GM12892 (cell line): ENCODE measurements at regions not wholly inside any gene's neighbourhood (a gene's known extent, or its start where the extent isn't known, plus 50 kb on each side); places are given as distances from the start of the nearest gene placed in this dataset.

Experiments used
- DNase-seq: peaks from one replicate; pipeline ENCODE4 v3.0.0; 2011; ENCODE audit not compliant: insufficient read length
- FAIRE-seq: peaks from 2 replicates; lab custom pipeline; 2011; peaks lifted over from hg19 to GRCh38; lab: Jason Lieb, UNC
- POLR2A ChIP-seq: IDR thresholded peaks from 2 replicates; pipeline ENCODE4 v1.6.1; 2011; ENCODE audit warnings: low read depth, low read length, control low read depth
- POLR2AphosphoS5 ChIP-seq: IDR thresholded peaks from 2 replicates; pipeline ENCODE4 v1.6.1; 2011; ENCODE audit warnings: low read depth, low read length, control low read depth
- TAF1 ChIP-seq: IDR thresholded peaks from 2 replicates; pipeline ENCODE4 v1.6.1; 2011; ENCODE audit warnings: low read depth, mild to moderate bottlenecking, control low read depth, low read length, borderline replicate concordance

DNA sequence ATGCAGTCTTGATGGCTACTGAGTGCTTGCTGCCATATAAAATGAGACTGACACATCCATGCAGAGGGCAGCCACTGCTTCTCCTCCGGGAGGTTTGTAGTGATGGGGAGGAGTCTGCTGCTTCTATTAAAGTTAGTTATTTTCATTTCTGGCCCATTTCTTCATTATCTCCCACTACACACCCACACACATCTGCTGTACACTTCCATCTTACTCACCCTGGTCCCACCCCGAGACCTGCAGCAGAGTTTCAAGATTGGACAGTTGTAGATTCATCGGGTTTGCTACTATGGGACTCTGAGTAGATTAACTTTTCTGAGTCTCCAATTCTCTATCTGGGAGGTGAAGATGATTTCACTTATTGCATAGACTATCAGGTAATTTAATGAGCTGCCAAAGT lies 176.2 kb upstream of the SNX19 start:
- FAIRE-seq (no peak), DNase-seq (no peak)
- TF ChIP-seq POLR2A (no peak), TAF1 (no peak), POLR2AphosphoS5 (no peak)

DNA sequence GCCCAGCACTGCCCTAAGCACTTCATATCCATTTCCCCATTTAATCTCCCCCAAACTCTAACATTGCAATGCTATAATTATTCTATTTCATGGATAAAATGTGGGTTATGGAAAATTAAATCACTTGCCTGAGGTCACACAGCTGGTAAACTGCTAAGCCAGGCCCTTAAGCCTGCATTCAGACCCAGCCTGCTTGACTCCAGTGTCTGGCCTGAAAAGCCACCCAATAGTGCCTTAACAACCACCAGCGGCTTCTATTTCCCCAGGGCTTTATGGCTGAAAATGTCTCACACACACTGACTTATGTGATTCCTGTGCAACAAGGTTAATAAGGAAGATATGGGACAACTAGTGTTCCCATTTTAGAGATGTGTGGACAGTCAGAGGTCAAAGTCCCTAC lies 178.5 kb upstream of the SNX19 start:
- DNase-seq: no peak
- TF ChIP-seq POLR2A (no peak), POLR2AphosphoS5 (no peak), TAF1 (no peak)
- FAIRE-seq: no peak

DNA sequence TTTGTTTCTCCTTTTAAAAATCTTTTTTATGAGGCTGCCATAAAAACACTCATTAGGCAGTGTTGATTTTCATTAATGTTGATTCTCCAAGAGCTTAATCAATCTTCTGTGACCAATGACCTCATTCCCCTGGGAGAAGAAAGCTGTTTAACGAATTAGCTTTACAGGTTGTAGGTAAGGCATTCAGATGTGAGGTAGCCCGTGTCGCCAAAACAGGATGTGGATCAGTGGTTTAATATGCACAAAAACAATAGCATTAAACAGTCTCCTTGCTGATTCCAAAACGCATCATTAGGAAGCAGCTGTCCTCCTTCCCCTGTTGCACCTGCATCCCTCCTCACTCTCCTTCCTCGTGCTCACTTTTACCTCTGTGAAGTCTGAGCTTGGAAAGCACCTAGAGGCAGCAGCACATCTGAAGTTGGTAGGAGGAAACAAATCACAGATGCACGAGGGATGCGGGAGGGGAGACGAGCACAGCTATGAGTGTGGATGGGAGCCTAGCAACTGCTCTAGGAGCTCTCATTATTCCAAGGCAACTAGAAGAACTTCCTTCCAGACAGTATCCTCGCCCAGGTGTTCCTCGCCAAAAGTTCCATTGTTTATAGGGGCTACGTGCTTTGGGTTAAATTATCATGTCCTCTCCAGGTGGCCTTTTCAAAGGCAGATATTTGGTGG lies 179.4 kb upstream of the SNX19 start:
- DNase-seq: no peak
- no peak for FAIRE-seq
- TF ChIP-seq POLR2A (no peak), POLR2AphosphoS5 (no peak), TAF1 (no peak)

DNA sequence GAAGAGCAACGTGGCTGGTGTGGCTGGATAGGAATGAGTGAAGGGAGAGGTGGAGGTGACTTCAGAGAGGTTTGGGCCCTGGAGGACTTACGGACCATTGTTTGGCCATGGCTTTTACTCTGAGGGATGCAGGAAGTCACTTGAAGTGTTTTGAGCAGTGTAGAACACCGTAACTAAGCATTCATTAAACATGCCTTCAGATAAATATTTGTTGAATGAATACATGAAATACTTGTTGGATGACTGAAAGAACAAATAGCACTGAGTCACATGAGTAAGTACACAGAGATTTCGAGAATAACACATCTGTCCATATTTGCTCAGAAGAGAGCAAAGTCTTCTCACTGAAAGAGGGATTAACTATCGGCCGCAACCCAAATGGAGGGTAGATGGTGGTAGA lies 182.7 kb upstream of the SNX19 start:
- FAIRE-seq (no peak), DNase-seq (no peak)

DNA sequence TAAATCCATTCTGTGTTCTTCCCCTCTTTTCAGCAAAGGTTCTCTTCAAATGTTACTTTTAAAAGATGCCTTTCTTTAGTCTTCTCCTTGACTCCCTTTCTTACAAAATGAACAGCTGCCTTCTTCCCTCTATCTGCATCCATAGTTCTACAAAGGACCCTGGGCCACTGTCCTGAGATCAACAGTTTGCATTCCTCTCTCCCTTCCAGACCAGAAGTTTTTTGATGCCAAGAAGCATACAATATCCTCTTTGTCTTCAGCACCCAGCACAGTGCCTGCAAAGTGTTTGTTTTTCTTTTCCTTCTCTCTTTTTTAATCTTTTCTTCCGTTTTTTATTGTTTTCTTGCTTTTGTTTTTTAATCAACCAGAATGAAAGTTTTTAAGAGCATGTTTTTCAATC lies 183.5 kb upstream of the SNX19 start:
- FAIRE-seq: no peak
- TF ChIP-seq POLR2AphosphoS5 (no peak), POLR2A (no peak), TAF1 (no peak)
- DNase-seq: no peak

More for the DNA sequence above, 182.7 kb upstream of the SNX19 start:
- TF ChIP-seq POLR2A (no peak), POLR2AphosphoS5 (no peak), TAF1 (no peak)

DNA sequence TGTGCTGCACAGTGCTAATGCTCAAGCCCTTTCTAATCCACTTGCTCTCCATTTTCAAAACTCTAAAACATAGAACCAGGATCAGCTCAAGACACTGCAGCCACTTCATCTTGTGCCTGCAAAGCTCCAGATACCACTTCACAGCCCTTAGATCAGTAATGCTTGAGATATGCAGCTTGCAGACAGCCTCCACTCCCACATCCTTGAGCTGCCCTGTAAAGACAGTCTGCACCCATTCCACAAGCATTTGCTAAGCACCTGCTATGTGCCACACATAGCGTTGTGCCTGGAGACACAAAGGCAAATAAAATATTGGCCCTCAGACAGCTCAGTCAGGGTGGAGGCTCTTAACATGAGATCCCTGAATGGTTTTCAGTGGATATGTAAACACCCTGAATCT lies 192.5 kb upstream of the SNX19 start:
- FAIRE-seq: no peak
- TF ChIP-seq POLR2A (no peak), TAF1 (no peak), POLR2AphosphoS5 (no peak)
- no peak for DNase-seq

DNA sequence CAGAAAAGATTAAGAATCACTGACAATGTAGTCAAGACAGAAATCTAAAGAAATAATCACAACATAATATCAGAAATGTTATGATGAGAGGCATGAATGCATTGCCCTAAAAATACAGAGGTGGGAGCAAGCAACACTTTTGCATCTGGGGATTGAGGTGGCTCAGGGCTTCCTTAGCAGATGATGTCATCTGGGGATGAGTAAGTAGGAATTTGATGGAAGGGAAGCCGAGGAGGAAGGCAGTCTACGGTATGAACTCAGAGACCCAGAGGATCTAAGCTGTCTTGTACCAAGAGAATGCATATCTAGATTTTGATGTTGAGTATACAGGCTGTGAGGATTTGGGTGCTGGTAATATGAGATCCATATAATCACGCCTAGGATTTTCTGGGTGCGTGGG lies 193.0 kb upstream of the SNX19 start:
- FAIRE-seq (no peak), DNase-seq (no peak)
- TF ChIP-seq TAF1 (no peak), POLR2AphosphoS5 (no peak), POLR2A (no peak)

DNA sequence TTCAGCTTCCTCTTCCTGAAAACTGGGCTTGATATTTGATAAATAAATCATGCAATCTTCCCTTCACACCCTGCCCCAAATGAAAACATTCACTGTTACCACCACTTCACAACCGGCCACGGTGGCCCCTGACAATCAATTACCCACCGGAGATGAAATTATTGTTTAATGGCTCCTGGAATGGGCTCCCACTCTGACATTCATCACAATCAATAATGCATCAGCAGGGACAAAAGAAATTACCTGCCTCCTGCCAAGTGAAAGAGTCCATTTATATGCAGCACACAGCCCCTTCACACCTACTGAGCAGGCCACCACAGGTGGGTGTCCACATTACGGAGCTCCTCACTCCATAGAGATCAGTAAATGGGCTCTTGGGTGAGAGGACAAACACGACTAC lies 193.5 kb upstream of the SNX19 start:
- no peak for TF ChIP-seq TAF1
- TF ChIP-seq POLR2AphosphoS5: no peak
- no peak for TF ChIP-seq POLR2A
- FAIRE-seq (no peak), DNase-seq (no peak)

DNA sequence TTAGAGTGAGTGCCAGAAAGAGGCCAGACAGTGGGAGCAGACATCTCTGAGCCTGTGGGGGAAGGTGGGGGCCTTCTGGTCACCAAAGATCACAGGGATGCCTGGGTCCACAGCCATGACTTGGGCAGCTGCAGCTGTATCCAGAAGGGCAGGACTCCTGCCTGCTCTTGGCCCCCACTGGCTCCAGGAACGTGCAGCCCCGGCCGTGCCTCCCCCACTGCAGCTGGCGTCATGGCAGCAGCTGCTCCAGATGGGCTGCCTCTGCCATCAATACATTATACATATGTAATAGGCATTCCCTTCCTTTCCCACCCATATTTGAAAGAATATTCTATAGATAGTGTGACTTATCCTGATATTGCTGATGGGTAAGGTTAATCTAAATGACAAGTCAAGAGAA lies 195.5 kb upstream of the SNX19 start:
- no peak for DNase-seq
- TF ChIP-seq POLR2AphosphoS5 (no peak), POLR2A (no peak), TAF1 (no peak)
- FAIRE-seq: no peak

DNA sequence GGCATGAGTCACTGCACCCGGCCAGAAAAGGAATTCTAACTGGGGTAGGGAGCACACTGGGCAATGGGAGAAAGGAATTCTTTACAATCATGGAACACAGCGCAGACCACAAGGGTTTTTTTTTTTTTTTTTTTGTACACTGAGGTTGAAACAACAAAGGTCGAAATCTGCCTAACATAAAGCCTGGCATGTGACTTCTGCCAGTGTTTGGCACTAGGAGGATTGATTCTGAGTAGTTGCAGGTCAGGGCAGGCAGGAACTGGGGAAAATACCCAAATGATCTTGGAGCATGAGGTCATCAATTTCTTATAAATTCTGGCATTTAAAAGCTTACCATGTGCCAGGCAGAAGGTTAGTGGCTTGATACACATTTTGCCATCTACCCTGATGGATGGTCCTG lies 202.0 kb upstream of the SNX19 start:
- TF ChIP-seq TAF1 (no peak), POLR2AphosphoS5 (no peak)
- peak; percentile 78 for FAIRE-seq
- DNase-seq: no peak

DNA sequence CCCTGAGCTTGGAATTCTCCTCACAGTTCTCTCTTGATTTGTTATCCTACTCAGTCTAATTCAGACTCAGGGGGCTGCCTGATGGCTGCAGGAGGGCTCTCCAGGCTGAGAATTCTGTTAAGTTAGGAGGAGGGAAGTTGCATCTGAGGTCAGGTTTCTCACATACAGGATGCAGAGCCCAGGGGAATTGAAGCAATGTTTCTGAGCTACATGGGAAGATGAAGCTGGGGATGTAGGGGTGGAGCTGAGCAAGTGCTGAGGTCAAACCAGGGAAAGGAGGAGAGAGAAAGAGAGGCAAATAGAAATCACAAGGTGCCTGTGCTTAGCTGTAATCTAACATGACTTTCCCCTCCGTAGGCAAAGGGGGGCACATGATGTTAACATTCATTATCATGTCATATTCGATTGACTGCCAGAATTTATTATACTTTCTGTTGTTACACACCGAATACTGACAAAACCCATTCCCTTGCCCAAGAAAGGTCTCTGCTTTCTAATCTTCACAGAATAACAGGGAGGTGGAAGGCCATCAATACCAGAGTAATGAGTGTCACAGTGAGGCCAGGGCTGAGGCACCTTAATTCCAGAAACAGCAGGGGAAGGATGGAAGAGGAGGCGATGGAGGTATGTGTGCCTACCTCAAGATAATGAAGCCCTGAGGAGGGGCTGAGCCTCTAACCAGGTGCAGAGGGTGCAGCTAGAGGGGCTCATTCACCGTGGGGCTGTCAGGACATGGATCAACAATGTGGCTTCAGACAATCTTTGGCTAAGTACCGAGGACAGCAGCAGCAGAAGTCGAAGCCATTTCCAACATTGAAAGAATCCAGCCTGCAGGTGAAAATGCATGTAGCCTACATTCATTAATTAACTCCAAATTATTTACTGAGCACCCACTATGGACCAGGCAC lies 205.4 kb upstream of the SNX19 start:
- no peak for DNase-seq
- no peak for TF ChIP-seq POLR2A
- no peak for TF ChIP-seq TAF1
- TF ChIP-seq POLR2AphosphoS5: no peak
- no peak for FAIRE-seq
